Stimulated activated effector memory CD8-positive, alpha-beta T cell treated with anti-CD3 and anti-CD28 coated beads, Interleukin-12 subunit alpha, Interleukin-12 subunit beta, amount 100 ng/mL, for 72 hours (primary cell): ENCODE measurements at regions not wholly inside any gene's neighbourhood (a gene's known extent, or its start where the extent isn't known, plus 50 kb on each side); places are given as distances from the start of the nearest gene placed in this dataset.
"Not testable (repeated sequence)": the region's sequence is repeated elsewhere in the genome, so short reads cannot be mapped to it uniquely, and the experiment has no call there.

Experiments
- ATAC-seq: fragments of 150-1000 bp; cut with Tn5 transposase; 2 replicates; pipeline ENCODE4 v1.10.0; 2021
- DNase-seq, 2 donors: peaks; one replicate each; pipeline ENCODE4 v3.0.0; 2021 to 2022; ENCODE audit warnings: low spot score in 2 of 2
- H3K27ac Mint-ChIP-seq: one replicate; pipeline ENCODE4 v1.8.0; 2022; ENCODE audit warnings: mild to moderate bottlenecking, mixed read lengths
- H3K36me3 Mint-ChIP-seq: one replicate; pipeline ENCODE4 v1.8.0; 2022; ENCODE audit warnings: mild to moderate bottlenecking, mixed read lengths
- H3K4me1 Mint-ChIP-seq: one replicate; pipeline ENCODE4 v1.8.0; 2022; ENCODE audit warnings: mixed read lengths
- H3K4me3 Mint-ChIP-seq: one replicate; pipeline ENCODE4 v1.8.0; 2022; ENCODE audit warnings: mild to moderate bottlenecking, mixed read lengths
- H3K9me3 Mint-ChIP-seq: one replicate; pipeline ENCODE4 v1.8.0; 2022; ENCODE audit warnings: mixed read lengths

DNA sequence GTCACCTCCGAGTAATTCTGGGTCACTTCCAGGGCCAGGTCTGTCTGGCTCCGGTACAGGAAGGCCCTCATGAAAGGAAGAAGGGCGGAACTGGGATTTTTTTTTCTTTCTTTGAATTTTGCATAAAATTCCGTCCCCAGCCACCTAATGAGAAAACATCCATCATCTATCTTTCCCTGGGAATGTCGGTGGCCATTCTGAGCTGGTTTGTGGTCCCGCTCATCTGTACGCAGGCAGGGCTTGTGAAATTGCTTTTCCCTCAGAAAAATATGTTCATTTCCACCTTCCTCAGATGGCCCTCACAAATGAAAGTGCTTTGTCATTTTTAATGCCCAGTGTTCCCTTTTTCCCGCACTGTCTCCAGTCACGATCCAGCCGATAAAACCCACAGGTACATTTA lies 353.0 kb upstream of the ZFHX3 start:
- ATAC-seq (no peak), DNase-seq (no peak)
- no peaks in the 10 kb centered on the region for H3K4me1 Mint-ChIP-seq
- no peak overlapping the region for H3K4me3 Mint-ChIP-seq
- H3K27ac Mint-ChIP-seq: no peak overlapping the region
- peaks cover 16% of the 10 kb centered on the region for H3K9me3 Mint-ChIP-seq
- H3K36me3 Mint-ChIP-seq: no peaks in the 10 kb centered on the region

DNA sequence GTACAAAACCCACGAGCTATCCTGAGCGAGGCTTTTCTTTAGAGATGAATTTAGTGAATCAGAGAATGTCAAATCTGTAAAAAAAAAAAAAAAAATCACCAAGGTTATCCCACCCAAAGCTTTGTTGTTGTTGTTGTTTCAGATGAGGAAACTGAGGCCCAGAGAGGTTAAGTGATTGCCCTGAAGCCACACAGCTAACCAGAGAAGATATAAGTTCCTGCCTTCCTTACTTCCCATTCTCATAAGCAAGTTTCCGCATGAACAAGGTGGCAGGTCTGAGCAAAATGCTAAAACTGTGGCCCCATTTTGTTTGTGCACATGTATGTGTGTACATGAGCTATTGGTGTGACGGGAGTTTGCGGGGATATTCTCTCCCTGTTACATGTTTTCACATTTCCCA lies 352.1 kb upstream of the ZFHX3 start:
- DNase-seq: no peak
- ATAC-seq: no peak
- no peaks in the 10 kb centered on the region for H3K4me1 Mint-ChIP-seq
- H3K9me3 Mint-ChIP-seq: peaks cover 16% of the 10 kb centered on the region
- no peak overlapping the region for H3K27ac Mint-ChIP-seq
- no peak overlapping the region for H3K4me3 Mint-ChIP-seq
- no peaks in the 10 kb centered on the region for H3K36me3 Mint-ChIP-seq

DNA sequence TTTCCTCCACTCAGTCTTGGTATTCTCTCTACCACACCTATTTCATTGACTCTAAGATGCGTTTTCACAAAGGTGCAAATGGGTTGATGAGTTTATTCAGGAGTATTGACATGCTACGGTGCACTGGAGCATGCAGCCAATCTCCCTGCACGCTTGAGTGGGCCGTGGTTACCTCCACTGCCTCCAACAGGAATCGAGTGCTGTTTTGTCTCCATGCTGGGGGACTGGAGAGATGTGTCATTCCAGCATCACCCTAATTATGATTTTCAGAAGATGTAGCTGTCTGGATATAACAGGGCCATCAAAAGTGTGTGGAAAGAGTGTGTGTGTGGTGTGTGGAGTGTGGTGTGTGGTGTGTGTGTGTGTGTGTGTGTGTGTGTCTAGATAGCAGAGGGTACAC lies 351.6 kb upstream of the ZFHX3 start:
- H3K27ac Mint-ChIP-seq: no peak overlapping the region
- H3K36me3 Mint-ChIP-seq: no peaks in the 10 kb centered on the region
- H3K4me3 Mint-ChIP-seq: no peak overlapping the region
- H3K4me1 Mint-ChIP-seq: no peaks in the 10 kb centered on the region
- peaks cover 16% of the 10 kb centered on the region for H3K9me3 Mint-ChIP-seq
- DNase-seq (no peak), ATAC-seq (no peak)

DNA sequence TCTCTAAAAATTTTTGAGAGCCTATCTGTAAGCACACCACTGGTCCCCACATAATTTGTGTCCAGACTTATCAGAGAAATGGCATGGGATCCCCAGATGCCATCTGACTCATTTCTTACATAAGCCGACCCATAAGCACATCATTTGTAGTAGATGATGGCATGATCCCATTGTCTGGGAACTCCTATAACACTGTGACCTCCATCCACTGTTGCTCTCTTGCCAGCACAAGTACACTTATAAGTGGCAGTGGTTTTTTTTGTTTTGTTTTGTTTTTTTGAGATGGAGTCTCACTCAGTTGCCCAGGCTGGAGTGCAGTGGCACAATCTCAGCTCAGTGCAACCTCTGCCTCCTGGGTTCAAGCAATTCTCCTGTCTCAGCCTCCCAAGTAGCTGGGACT lies 350.7 kb upstream of the ZFHX3 start:
- H3K36me3 Mint-ChIP-seq, DNase-seq, H3K4me1 Mint-ChIP-seq, ATAC-seq, H3K27ac Mint-ChIP-seq, H3K4me3 Mint-ChIP-seq: not testable (repeated sequence)
- H3K9me3 Mint-ChIP-seq: peaks cover 16% of the 10 kb centered on the region

DNA sequence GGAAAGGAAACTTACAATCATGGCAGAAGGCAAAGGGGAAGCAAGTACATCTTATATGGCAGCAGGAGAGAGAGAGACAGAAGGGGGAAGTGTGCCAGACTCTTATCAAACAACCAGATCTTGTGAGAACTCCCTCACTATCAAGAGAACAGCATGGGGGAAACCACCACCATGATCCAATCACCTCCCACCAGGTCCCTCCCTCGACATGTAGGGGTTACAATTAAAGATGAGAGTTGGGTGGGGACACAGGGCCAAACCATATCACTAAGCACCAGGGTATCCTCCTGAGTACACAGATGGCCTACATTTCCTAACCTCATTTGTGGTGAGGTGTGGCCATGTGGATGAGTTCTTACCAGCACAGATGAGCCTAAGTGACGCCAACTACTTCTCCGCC lies 348.6 kb upstream of the ZFHX3 start:
- H3K27ac Mint-ChIP-seq: no peak overlapping the region
- H3K4me3 Mint-ChIP-seq: no peak overlapping the region
- H3K36me3 Mint-ChIP-seq: no peaks in the 10 kb centered on the region
- no peak for DNase-seq
- H3K9me3 Mint-ChIP-seq: peaks cover 16% of the 10 kb centered on the region
- no peaks in the 10 kb centered on the region for H3K4me1 Mint-ChIP-seq
- ATAC-seq: no peak

DNA sequence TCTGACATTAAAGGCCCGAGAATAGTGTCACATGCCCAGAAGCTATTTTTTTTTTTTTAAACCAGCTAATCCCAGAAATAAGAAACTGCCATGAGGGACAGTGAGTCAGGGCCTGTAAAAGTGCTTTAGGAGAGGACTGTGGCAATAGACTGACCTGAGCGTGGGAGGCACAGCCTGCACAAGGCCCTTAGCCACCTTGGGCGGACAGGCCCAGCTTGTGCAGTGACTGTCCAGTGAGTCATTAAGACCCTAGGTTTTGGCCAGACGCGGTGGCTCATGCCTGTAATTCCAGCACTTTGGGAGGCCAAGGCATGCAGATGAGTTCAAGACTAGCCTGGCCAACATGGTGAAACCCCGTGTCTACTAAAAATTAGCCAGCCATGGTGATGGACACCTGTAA lies 343.0 kb upstream of the ZFHX3 start:
- no peak overlapping the region for H3K4me3 Mint-ChIP-seq
- H3K36me3 Mint-ChIP-seq: no peaks in the 10 kb centered on the region
- H3K27ac Mint-ChIP-seq: no peak overlapping the region
- no peak for ATAC-seq
- no peaks in the 10 kb centered on the region for H3K4me1 Mint-ChIP-seq
- H3K9me3 Mint-ChIP-seq: peaks cover 9% of the 10 kb centered on the region
- DNase-seq: no peak

DNA sequence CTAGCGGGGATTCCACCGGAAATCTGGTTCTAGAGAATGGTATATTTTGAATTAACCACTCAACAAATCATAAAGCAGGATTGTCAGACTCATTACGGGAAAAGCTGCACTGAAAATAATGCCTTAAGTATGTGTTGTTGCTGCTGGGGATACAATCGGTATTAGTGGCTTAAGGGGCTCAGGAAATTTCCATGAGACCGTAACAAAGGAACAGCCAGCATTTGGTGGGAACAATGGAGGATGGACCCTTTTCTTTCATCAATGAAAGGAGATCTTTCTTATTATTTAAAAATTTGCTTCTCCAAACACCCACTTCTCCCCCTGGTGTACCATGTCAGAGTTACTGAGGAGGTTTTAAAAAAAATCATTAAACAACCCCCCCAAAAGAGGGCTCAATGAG lies 342.6 kb upstream of the ZFHX3 start:
- peaks cover 10% of the 10 kb centered on the region for H3K9me3 Mint-ChIP-seq
- no peak overlapping the region for H3K4me3 Mint-ChIP-seq
- no peak overlapping the region for H3K27ac Mint-ChIP-seq
- no peaks in the 10 kb centered on the region for H3K36me3 Mint-ChIP-seq
- no peak for ATAC-seq
- no peaks in the 10 kb centered on the region for H3K4me1 Mint-ChIP-seq
- DNase-seq: no peak

DNA sequence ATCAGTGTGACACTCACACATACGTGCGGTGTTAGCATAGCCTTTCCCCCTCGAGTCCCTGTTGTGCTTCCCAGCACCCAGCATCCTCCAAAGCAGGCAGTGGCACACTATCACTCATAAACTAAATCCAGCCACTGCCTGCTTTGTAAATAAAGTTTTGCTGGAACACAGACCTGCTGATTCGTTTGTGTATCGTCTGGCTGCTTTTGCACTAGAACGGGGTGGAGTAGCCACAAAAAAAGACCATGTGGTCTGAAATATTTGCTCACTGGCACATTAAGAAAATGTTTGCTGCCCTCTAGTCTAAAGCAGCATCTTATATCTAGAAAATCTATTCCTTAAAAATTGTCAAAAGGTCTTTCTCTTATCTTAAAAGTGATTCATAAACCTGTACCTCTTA lies 341.2 kb upstream of the ZFHX3 start:
- H3K27ac Mint-ChIP-seq: no peak overlapping the region
- H3K4me1 Mint-ChIP-seq: no peaks in the 10 kb centered on the region
- H3K9me3 Mint-ChIP-seq: peaks cover 12% of the 10 kb centered on the region
- ATAC-seq (no peak), DNase-seq (no peak)
- H3K4me3 Mint-ChIP-seq: no peak overlapping the region
- H3K36me3 Mint-ChIP-seq: no peaks in the 10 kb centered on the region

DNA sequence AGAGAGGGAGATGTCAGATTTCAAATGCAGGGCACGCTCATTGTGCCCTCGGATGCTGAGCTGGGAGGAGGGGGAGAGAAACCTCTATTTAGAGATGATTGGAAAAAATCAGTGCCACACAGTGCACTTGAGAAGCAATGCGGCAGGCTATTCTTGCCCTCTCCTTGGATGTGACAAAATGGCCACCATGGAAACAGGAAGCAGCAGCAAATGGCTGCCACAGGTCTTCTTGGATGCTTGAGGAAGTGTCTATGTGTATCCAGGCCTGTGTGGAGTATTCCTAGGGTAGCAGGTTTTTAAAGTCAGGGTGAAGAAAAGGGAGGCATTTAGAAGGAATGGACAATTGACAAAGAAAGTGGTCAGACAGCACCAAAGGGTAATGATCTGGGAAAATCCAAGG lies 340.1 kb upstream of the ZFHX3 start:
- ATAC-seq: no peak
- peaks cover 12% of the 10 kb centered on the region for H3K9me3 Mint-ChIP-seq

DNA sequence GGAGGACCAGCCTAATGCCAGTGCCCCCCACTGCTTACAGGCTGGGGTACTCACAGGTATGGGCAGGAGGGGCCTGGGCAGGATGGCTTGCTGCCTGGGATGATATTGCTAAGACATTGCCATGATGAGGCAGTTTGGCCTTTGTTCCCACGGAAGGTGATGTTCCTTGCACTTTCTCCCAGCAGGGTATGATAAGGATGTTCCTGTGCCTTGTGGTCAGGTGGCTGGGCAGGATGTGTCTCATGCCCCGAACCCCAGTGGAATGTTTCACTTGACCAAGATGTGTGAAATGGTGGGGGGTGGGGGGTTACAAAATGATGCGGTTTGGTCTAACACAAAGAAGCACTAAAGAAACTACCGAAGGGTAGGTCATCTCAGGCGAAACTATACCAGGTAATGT lies 337.8 kb upstream of the ZFHX3 start:
- H3K4me1 Mint-ChIP-seq: no peaks in the 10 kb centered on the region
- no peak overlapping the region for H3K4me3 Mint-ChIP-seq
- no peaks in the 10 kb centered on the region for H3K36me3 Mint-ChIP-seq
- H3K27ac Mint-ChIP-seq: no peak overlapping the region
- DNase-seq (no peak), ATAC-seq (no peak)
- peaks cover 8% of the 10 kb centered on the region for H3K9me3 Mint-ChIP-seq

More for the DNA sequence above, 340.1 kb upstream of the ZFHX3 start:
- H3K27ac Mint-ChIP-seq: no peak overlapping the region
- H3K36me3 Mint-ChIP-seq: no peaks in the 10 kb centered on the region
- H3K4me3 Mint-ChIP-seq: no peak overlapping the region
- no peak for DNase-seq
- no peaks in the 10 kb centered on the region for H3K4me1 Mint-ChIP-seq

DNA sequence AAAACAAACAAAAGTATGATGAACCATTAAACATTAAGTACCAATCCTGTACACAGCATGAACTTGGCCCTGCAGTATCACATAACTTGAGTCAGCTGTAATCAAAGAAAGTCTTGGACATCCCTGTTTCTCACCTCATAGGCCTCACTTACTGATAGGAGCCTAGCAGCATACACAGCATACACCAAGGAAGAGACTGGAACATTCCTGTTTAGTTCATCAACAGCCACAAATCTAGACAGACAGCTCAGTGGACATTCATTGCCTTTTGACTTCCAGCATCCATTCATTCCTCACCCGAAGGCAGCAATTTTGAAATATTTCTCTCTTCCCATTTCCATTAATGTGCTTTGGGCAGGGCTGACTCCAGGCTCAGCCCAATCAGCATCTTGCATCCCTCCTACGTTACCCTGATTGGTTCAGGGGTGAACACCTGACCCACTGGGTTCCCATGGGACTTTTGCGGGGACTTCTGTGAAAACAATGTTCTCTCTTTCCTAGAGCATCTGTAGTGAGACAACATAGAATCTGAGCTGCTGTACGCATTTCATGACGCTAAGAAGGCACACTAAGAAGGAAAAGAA lies 336.7 kb upstream of the ZFHX3 start:
- ATAC-seq (no peak), DNase-seq (no peak)
- Mint-ChIP-seq H3K4me1 (no peaks in the 10 kb centered on the region), H3K4me3 (no peak overlapping the region), H3K9me3 (peaks cover 8% of the 10 kb centered on the region), H3K36me3 (no peaks in the 10 kb centered on the region), H3K27ac (no peak overlapping the region)

DNA sequence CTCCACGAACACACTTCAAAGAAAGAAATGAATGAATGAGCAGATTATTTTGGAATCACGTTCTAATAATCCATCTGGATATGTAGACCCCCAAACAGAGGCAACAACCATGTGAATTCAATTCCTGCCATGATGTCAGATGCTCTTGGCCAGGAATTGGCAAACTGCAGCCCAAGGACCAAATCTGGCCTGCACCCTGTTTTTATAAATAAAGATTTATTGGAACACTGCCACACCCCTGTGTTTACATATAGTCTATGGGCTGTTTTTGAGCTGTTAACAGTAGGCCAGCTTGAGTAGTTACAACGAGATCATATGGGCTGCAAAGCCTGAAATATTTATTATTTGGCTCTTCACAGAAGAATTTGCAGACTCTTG lies 336.0 kb upstream of the ZFHX3 start:
- no peaks in the 10 kb centered on the region for H3K36me3 Mint-ChIP-seq
- H3K9me3 Mint-ChIP-seq: peaks cover 8% of the 10 kb centered on the region
- no peak for DNase-seq
- H3K4me3 Mint-ChIP-seq: no peak overlapping the region
- ATAC-seq: no peak
- H3K27ac Mint-ChIP-seq: no peak overlapping the region
- H3K4me1 Mint-ChIP-seq: no peaks in the 10 kb centered on the region

DNA sequence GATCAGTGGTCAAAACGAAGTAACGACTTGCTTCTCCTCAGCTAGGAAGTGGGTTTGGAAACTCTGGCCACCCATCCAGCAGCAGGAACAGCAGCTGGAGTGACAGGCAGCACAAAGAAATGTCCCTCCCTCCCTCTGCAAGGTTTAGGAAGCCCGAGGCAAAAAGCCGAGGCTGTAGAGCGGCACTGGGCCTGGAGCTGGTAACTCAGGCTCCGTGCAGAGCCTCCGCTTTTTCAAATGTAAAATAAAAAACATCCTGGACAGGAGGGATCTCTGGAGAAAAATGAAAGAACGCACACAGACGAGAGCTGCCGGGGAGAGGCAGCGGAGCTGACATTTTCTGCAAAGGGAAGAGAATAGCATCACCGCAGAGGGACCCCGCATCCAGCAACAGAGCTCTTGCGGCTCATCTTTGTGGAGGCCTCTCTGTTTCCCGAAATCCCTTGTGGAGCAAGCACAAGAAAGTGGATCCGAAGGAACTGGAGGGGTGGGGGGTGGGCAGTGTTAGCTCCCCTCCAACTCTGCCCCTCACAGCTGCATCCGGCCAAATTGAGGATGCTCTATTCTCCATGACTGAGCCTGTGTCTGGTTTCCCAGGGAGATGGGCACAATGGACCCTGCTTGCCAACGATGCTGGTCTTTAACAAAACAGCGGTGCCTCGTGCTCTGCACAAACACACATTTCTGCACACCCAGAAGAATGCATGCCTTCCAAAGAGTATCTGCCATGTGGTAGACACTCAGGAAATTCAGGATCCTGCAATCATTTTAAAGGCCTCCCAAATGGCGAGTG lies 335.5 kb upstream of the ZFHX3 start:
- Mint-ChIP-seq H3K27ac (no peak overlapping the region), H3K9me3 (peaks cover 11% of the 10 kb centered on the region), H3K36me3 (no peaks in the 10 kb centered on the region), H3K4me3 (no peak overlapping the region), H3K4me1 (no peaks in the 10 kb centered on the region)
- ATAC-seq (no peak), DNase-seq (no peak)

DNA sequence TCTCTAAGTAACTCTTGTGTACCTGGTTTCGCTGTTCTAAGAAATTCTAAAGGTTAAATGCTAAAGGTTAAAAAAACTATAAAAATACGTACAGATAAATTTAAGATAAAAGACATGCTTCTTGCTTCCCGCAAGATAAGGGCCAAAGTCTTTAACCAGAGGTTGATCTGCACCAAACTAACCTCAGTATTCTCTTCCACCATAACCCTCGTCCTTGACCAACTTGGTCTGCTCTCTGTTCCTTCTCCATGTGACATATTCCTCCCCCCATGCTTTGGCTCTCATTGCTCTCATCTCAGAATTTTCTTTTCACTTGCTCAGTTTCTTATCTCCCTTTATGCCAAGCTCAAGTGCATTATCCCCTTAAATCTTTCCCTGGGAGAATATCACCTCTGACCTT lies 330.5 kb upstream of the ZFHX3 start:
- Mint-ChIP-seq H3K27ac (no peak overlapping the region), H3K36me3 (no peaks in the 10 kb centered on the region), H3K4me3 (no peak overlapping the region), H3K4me1 (no peaks in the 10 kb centered on the region), H3K9me3 (peaks cover 8% of the 10 kb centered on the region)
- DNase-seq (no peak), ATAC-seq (no peak)

DNA sequence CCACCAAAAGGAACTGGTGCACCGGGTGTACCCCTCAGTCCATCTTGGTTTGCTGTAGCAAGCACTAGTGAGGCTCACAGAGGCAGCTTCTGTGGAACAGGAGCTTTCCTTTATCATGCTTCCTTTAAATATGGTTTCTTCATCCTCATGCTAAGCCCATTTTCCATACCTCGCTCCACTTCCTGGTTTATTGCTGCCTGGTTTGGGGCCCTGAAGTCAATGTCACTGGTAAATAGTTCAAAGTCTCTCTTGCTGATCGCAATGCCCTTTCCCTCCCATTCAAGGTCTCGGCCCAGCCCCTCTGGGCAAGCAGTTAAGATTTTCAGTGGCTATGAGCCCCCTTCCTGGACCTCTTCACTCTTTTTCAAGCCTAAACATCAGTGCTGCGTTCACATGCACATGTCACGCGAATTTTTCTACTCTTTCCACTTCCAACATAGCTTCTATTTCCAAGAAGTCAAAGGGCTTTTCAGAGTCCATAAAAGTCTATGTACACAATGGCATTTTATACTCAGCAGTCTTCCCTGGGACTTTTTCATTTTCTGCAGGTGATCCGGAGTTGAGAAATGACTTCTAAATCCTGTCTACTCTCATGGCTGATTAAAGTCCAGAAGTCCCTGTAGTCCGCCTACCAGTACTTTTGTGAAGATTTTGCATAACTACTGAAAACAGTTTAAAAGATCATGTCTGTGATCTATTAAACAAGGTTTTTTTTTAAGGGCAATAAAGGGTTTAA lies 323.8 kb upstream of the ZFHX3 start:
- Mint-ChIP-seq H3K4me1 (no peaks in the 10 kb centered on the region), H3K9me3 (peaks cover 11% of the 10 kb centered on the region), H3K4me3 (no peak overlapping the region), H3K27ac (no peak overlapping the region), H3K36me3 (no peaks in the 10 kb centered on the region)
- no peak for ATAC-seq
- no peak for DNase-seq

DNA sequence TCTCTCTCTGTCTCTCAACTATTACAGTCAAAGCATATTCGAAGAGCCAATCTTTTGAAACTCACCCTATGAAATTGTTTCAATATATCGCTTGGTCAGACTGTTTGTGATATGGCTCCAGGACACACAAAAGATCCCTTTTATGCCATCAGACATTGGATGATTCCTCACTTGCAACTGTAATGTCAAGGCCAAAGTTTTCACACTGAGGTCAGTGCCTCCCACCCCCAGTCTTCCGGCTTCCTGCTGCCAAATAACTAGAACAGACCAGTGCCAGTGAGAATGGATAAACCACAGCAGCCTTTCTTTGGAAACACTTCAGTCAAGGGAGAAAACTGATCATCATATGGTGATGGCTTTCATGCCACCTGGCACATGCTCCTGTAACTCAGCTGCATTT lies 321.9 kb upstream of the ZFHX3 start:
- Mint-ChIP-seq H3K27ac (no peak overlapping the region), H3K4me3 (no peak overlapping the region), H3K9me3 (peaks cover 9% of the 10 kb centered on the region), H3K36me3 (no peaks in the 10 kb centered on the region), H3K4me1 (no peaks in the 10 kb centered on the region)
- DNase-seq: no peak
- no peak for ATAC-seq
